Neural crest cell (in vitro differentiated cells): ENCODE measurements at regions not wholly inside any gene's neighbourhood (a gene's known extent, or its start where the extent isn't known, plus 50 kb on each side); places are given as distances from the start of the nearest gene placed in this dataset.

Experiments used
- DNase-seq: peaks from one replicate; pipeline ENCODE4 v3.0.0; 2021; ENCODE audit warnings: low read depth, mixed read lengths, low spot score
- H3K27ac Mint-ChIP-seq: one replicate; pipeline ENCODE4 v1.8.0; 2021; ENCODE audit warnings: mild to moderate bottlenecking, mixed read lengths; ENCODE audit not compliant: unreplicated experiment
- H3K27me3 Mint-ChIP-seq: 2 replicates; pipeline ENCODE4 v1.8.0; 2021; ENCODE audit warnings: low read depth, mild to moderate bottlenecking, mixed read lengths
- H3K36me3 Mint-ChIP-seq: 2 replicates; pipeline ENCODE4 v1.8.0; 2021; ENCODE audit warnings: low read depth, mild to moderate bottlenecking, mixed read lengths
- H3K4me1 Mint-ChIP-seq: 2 replicates; pipeline ENCODE4 v1.8.0; 2021; ENCODE audit warnings: mixed read lengths
- H3K4me3 Mint-ChIP-seq: one replicate; pipeline ENCODE4 v1.8.0; 2021; ENCODE audit warnings: mild to moderate bottlenecking, mixed read lengths
- H3K9me3 Mint-ChIP-seq: 2 replicates; pipeline ENCODE4 v1.8.0; 2021; ENCODE audit warnings: mixed read lengths
- CTCF ChIP-seq: fragments of 200-600 bp; sonication (generic); conservative IDR thresholded peaks from 2 replicates; pipeline ENCODE4 v1.5.0; 2021; ENCODE audit warnings: antibody characterized with exemption, mild to moderate bottlenecking

DNA sequence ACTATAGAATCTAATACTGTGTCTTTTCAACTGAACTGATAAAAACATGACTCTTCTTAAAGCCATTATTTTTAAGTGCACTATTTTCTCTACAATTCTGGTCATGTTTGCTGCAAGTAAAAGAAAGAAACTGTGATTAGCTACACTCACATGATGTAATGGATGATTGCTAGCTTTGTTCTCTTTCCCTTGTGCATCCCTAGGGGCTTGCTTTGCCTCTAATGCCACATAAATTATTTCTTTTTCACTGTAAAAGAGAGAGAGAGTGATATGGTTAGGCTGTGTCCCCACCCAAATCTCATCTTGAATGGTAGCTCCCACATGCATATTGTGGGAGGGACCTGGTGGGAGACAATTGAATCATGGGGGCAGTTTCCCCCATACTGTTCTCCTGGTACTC is 630.2 kb upstream of the NR3C2 start:
- Mint-ChIP-seq H3K36me3 (no peaks in the 10 kb centered on the region), H3K27ac (no peak overlapping the region), H3K9me3 (peaks cover 3% of the 10 kb centered on the region), H3K4me3 (no peak overlapping the region), H3K27me3 (no peaks in the 10 kb centered on the region), H3K4me1 (no peaks in the 10 kb centered on the region)
- no peak for TF ChIP-seq CTCF
- DNase-seq: no peak

DNA sequence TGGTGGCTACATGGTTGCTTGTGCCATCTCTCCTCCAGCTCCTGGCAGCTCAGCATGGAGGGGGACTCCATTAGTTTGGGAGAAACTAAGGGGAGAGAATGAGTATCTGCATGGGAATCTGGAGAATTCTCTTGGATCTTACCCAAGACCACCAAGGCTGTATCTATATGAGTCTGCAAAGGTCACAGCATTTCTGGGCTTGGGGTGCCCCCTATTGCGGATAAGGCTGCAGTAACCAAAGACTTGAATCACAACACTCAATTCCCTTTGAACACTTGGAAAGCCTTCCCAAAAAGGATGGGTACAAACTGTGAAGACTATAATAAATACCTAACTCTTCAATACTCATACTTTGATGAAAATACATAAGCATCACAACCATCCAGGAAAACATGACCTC is 623.5 kb upstream of the NR3C2 start:
- no peak for TF ChIP-seq CTCF
- Mint-ChIP-seq H3K4me3 (no peak overlapping the region), H3K4me1 (no peaks in the 10 kb centered on the region), H3K27ac (no peak overlapping the region), H3K9me3 (peaks cover 5% of the 10 kb centered on the region), H3K27me3 (no peaks in the 10 kb centered on the region), H3K36me3 (no peaks in the 10 kb centered on the region)
- no peak for DNase-seq

GRCh38 chr4:149062997-149063396 is 620.8 kb upstream of the NR3C2 start:
- no peaks in the 10 kb centered on the region for H3K4me1 Mint-ChIP-seq
- H3K36me3 Mint-ChIP-seq: no peaks in the 10 kb centered on the region
- H3K27me3 Mint-ChIP-seq: no peaks in the 10 kb centered on the region
- no peak overlapping the region for H3K27ac Mint-ChIP-seq
- peaks cover 2% of the 10 kb centered on the region for H3K9me3 Mint-ChIP-seq
- no peak overlapping the region for H3K4me3 Mint-ChIP-seq
- no peak for TF ChIP-seq CTCF
- DNase-seq: no peak

- no peaks in the 10 kb centered on the region for H3K27me3 Mint-ChIP-seq
- no peaks in the 10 kb centered on the region for H3K9me3 Mint-ChIP-seq
- DNase-seq: no peak
- no peaks in the 10 kb centered on the region for H3K4me1 Mint-ChIP-seq
- H3K36me3 Mint-ChIP-seq: no peaks in the 10 kb centered on the region
- H3K27ac Mint-ChIP-seq: no peak overlapping the region
- H3K4me3 Mint-ChIP-seq: no peak overlapping the region
- TF ChIP-seq CTCF: no peak
These were observed 615.4 kb upstream of the NR3C2 start for GRCh38 chr4:149057594-149057993.

GRCh38 chr4:149056615-149057014 is 614.4 kb upstream of the NR3C2 start:
- no peaks in the 10 kb centered on the region for H3K9me3 Mint-ChIP-seq
- no peak for TF ChIP-seq CTCF
- no peak for DNase-seq
- no peaks in the 10 kb centered on the region for H3K27me3 Mint-ChIP-seq
- H3K4me1 Mint-ChIP-seq: no peaks in the 10 kb centered on the region
- H3K36me3 Mint-ChIP-seq: no peaks in the 10 kb centered on the region
- no peak overlapping the region for H3K4me3 Mint-ChIP-seq
- no peak overlapping the region for H3K27ac Mint-ChIP-seq

DNA sequence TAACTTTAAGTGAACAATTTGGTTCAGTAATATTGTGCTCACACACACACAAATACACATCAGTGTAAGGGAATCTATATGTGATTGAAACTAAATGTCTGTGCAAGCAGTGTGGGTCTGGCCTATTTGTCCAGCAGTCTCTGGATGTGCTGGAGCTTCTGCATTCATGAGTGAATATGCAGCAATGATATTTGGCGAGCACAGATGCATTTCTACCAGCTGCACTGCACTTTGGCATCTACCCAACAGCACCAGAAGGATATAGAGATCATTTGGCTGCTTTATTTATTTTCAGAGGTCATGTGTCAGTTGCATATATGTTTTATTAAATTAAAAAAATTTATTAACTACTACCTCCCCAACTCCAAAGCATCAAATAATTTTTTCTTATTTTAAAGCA is 613.4 kb upstream of the NR3C2 start:
- no peaks in the 10 kb centered on the region for H3K27me3 Mint-ChIP-seq
- DNase-seq: no peak
- no peaks in the 10 kb centered on the region for H3K36me3 Mint-ChIP-seq
- no peak for TF ChIP-seq CTCF
- no peaks in the 10 kb centered on the region for H3K4me1 Mint-ChIP-seq
- H3K9me3 Mint-ChIP-seq: no peaks in the 10 kb centered on the region
- H3K27ac Mint-ChIP-seq: no peak overlapping the region
- H3K4me3 Mint-ChIP-seq: no peak overlapping the region
